ENCODE measurements at regions not wholly inside any gene's neighbourhood (a gene's known extent, or its start where the extent isn't known, plus 50 kb on each side); places are given as distances from the start of the nearest gene placed in this dataset.

DNA sequence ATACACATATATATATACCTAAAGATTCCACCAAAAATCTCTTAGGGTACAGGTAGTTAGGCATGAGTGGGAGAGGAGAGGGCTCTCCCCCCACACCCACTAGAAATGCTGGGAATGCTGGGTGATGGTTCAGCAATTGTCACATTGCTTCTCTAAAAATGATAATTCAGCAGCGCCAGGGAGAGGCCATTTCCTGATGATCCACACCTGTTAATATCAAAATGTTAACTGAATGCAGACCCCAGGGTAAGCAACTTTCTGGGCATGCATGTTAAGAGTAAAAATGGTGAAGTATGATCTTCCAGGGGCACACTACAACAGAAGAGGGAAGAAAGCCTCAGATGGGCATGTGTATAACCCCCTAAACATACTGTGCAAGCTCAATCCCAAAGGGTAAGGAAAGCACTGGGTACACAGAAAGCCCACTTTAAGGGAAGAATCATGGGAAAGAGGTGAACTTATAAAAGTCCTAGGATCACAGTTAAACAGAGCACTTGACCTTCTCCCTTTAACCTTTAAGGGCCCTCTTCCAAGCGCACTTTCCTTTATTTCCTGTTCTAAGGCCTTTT, 67.6 kb upstream of the GNAZ start:
- no peaks in the 10 kb centered on the region; the same call in 1 of the 2 replicates for H3K27me3 ChIP-seq
- H3K4me1 ChIP-seq: no peaks in the 10 kb centered on the region
- no peaks in the 10 kb centered on the region for H3K36me3 ChIP-seq
- H3K9me3 ChIP-seq: no peaks in the 10 kb centered on the region; the same call in 1 of the 2 replicates
- no peak for DNase-seq
- no peak overlapping the region for H3K4me3 ChIP-seq (ENCODE audit: low read depth, low read length)
- TF ChIP-seq, protein P1, sequence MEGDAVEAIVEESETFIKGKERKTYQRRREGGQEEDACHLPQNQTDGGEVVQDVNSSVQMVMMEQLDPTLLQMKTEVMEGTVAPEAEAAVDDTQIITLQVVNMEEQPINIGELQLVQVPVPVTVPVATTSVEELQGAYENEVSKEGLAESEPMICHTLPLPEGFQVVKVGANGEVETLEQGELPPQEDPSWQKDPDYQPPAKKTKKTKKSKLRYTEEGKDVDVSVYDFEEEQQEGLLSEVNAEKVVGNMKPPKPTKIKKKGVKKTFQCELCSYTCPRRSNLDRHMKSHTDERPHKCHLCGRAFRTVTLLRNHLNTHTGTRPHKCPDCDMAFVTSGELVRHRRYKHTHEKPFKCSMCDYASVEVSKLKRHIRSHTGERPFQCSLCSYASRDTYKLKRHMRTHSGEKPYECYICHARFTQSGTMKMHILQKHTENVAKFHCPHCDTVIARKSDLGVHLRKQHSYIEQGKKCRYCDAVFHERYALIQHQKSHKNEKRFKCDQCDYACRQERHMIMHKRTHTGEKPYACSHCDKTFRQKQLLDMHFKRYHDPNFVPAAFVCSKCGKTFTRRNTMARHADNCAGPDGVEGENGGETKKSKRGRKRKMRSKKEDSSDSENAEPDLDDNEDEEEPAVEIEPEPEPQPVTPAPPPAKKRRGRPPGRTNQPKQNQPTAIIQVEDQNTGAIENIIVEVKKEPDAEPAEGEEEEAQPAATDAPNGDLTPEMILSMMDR (IDR thresholded peaks at IDR 0.05; ENCODE audit: low read depth, low read length): no peak

DNA sequence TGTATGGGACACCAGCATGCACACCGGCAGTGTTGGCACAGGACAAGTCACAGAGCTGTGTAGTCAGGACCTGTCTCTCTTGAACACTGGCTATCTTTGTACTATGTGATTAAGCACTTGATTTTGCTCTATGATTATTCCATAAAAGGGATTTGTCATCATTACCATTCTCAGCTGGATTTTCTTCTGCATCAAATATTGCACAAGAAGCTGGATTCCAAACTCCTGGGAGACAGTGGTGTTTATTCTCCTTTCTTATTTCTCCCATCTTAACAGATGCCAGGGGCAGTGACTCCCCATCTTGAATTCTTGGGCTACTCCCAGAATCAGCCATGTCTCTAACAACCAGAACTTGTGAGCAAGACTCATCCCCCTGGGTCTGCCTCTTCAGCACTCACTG, 62.5 kb upstream of the GNAZ start:
- Histone ChIP-seq H3K9me3 (no peaks in the 10 kb centered on the region), H3K27me3 (no peaks in the 10 kb centered on the region; the same call in 1 of the 2 replicates), H3K4me1 (no peaks in the 10 kb centered on the region), H3K36me3 (no peaks in the 10 kb centered on the region), H3K4me3 (ENCODE audit: low read depth, low read length) (no peak overlapping the region)
- TF ChIP-seq, protein P1 (IDR thresholded peaks at IDR 0.05; ENCODE audit: low read depth, low read length): no peak
- no peak for DNase-seq

DNA sequence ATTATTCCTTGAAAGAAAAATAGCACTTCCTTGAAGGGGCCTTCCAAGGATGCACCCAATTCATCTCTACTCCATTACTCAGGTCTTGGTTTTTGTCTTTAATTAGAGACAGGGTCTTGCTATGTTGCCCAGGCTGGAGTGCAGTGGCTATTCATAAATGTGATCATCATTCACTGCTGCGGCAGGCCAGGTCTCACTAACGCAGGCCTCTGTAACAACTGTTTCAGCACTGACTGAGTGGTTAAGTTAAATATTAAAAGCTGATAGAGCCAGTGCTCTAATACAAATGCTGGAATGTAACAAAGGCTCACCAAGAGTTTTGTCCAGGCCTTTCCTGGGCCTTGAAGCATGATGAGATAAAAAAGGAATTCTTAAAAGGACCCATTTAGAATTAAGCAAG, 61.4 kb upstream of the GNAZ start:
- Histone ChIP-seq H3K4me3 (ENCODE audit: low read depth, low read length) (no peak overlapping the region), H3K4me1 (no peaks in the 10 kb centered on the region), H3K9me3 (no peaks in the 10 kb centered on the region), H3K36me3 (no peaks in the 10 kb centered on the region), H3K27me3 (no peaks in the 10 kb centered on the region; the same call in 1 of the 2 replicates)
- TF ChIP-seq, protein P1 (IDR thresholded peaks at IDR 0.05; ENCODE audit: low read depth, low read length): no peak
- DNase-seq: no peak
